OCI-LY7 (cell line): ENCODE measurements at regions not wholly inside any gene's neighbourhood (a gene's known extent, or its start where the extent isn't known, plus 50 kb on each side); places are given as distances from the start of the nearest gene placed in this dataset.

Source experiments
- BruUV-seq: library from RNA; stranded (reverse); fragments of 400-500 nt; replicated peaks from 2 replicates; lab custom pipeline; 2021; lab: Mats Ljungman, UMichigan
- CTCF ChIA-PET: fragments of 300-600 bp; sonication (Branson Sonifier 250); formaldehyde crosslinking; loops from one replicate; lab custom pipeline; 2022; ENCODE audit warnings: antibody characterized with exemption; ENCODE audit not compliant: unreplicated experiment; lab: Charles Lee
- POLR2A ChIA-PET: fragments of 300-600 bp; sonication (Branson Sonifier 250); formaldehyde crosslinking; loops from one replicate; lab custom pipeline; 2022; ENCODE audit warnings: antibody characterized with exemption; lab: Charles Lee
- DNase-seq: peaks from one replicate; pipeline ENCODE4 v3.0.0-alpha.2; 2015; ENCODE audit warnings: low spot score
- H2AFZ ChIP-seq: fragments of 200-600 bp; sonication (generic), shearing (Covaris generic); 2 replicates; pipeline ENCODE4 v1.6.1; 2014; ENCODE audit warnings: mild to moderate bottlenecking, antibody characterized with exemption, low read length, moderate library complexity
- H3K27ac ChIP-seq: fragments of 200-600 bp; sonication (generic); 2 replicates; pipeline ENCODE4 v1.5.1; 2014; ENCODE audit warnings: mixed run types, low read depth, mild to moderate bottlenecking, moderate library complexity, low read length, inconsistent platforms; ENCODE audit not compliant: poor library complexity, severe bottlenecking
- H3K36me3 ChIP-seq: fragments of 200-600 bp; sonication (generic); 2 replicates; pipeline ENCODE4 v1.6.1; 2014; ENCODE audit warnings: mild to moderate bottlenecking, antibody characterized with exemption, low read length, moderate library complexity, mixed read lengths; ENCODE audit not compliant: insufficient read depth
- H3K4me1 ChIP-seq: fragments of 200-600 bp; sonication (generic); 2 replicates; pipeline ENCODE4 v1.5.1; 2014; ENCODE audit warnings: mild to moderate bottlenecking, low read length; ENCODE audit not compliant: insufficient read depth, poor library complexity, severe bottlenecking
- H3K4me2 ChIP-seq: fragments of 200-600 bp; sonication (generic); 2 replicates; pipeline ENCODE4 v1.6.1; 2014; ENCODE audit warnings: mild to moderate bottlenecking, low read length
- H3K4me3 ChIP-seq: fragments of 200-600 bp; sonication (generic); 2 replicates; pipeline ENCODE4 v1.5.1; 2014; ENCODE audit warnings: mild to moderate bottlenecking, low read depth, low read length; ENCODE audit not compliant: poor library complexity, severe bottlenecking
- H3K79me2 ChIP-seq: fragments of 200-600 bp; sonication (generic); 2 replicates; pipeline ENCODE4 v1.6.1; 2016; ENCODE audit warnings: low read depth, mild to moderate bottlenecking, low read length, moderate library complexity, mixed read lengths; ENCODE audit not compliant: insufficient read depth
- H3K9me2 ChIP-seq: fragments of 200-600 bp; sonication (generic); 2 replicates; pipeline ENCODE4 v1.6.1; 2016; ENCODE audit warnings: mild to moderate bottlenecking, low read length, mixed read lengths; ENCODE audit not compliant: insufficient read depth
- H3K9me3 ChIP-seq: fragments of 200-600 bp; sonication (generic); 2 replicates; pipeline ENCODE4 v1.6.1; 2014; ENCODE audit warnings: mild to moderate bottlenecking, mixed run types, low read length, mixed read lengths
- H4K20me1 ChIP-seq: fragments of 200-600 bp; sonication (generic); 2 replicates; pipeline ENCODE4 v1.6.1; 2014; ENCODE audit warnings: mild to moderate bottlenecking, antibody characterized with exemption, low read length, moderate library complexity, mixed read lengths; ENCODE audit not compliant: insufficient read depth
- CTCF ChIP-seq: fragments of 200-600 bp; sonication (generic); conservative IDR thresholded peaks from 2 replicates; pipeline ENCODE4 v1.5.1; 2014; ENCODE audit warnings: mild to moderate bottlenecking, antibody characterized with exemption, low read length, moderate library complexity, mixed read lengths
- EZH2phosphoT487 ChIP-seq: fragments of 200-600 bp; sonication (generic); IDR thresholded peaks from 2 replicates; pipeline ENCODE4 v1.6.1; 2018; ENCODE audit warnings: low read depth, borderline replicate concordance, mild to moderate bottlenecking, mixed run types, antibody characterized with exemption, low read length, moderate library complexity, mixed read lengths
- intact Hi-C: fragments of 100-400 bp; cut with micrococcal nuclease; formaldehyde crosslinking; loops from one replicate; pipeline ENCODE4 v1.10.0; 2022; ENCODE audit not compliant: unreplicated experiment

- no peak for DNase-seq
- Histone ChIP-seq H3K27ac (no peak overlapping the region), H4K20me1 (no peaks in the 10 kb centered on the region), H2AFZ (no peak overlapping the region), H3K4me2 (no peak overlapping the region), H3K4me1 (no peaks in the 10 kb centered on the region), H3K79me2 (no peaks in the 10 kb centered on the region), H3K9me2 (no peaks in the 10 kb centered on the region), H3K4me3 (no peak overlapping the region), H3K36me3 (no peaks in the 10 kb centered on the region), H3K9me3 (no peaks in the 10 kb centered on the region)
- TF ChIP-seq EZH2phosphoT487, result no peak
- no peak for TF ChIP-seq CTCF
- POLR2A ChIA-PET, result no interaction called here
- CTCF ChIA-PET, result no interaction called here
- intact Hi-C loops, result no loop called here
- no TSS peak for BruUV-seq
Measured at GRCh38 chrX:39020051-39020669, 218.9 kb downstream of the MID1IP1 start.

GRCh38 chrX:39022106-39022505 is 220.8 kb downstream of the MID1IP1 start:
- H3K27ac ChIP-seq, result no peak overlapping the region
- TF ChIP-seq EZH2phosphoT487 (no peak), CTCF (no peak)
- no peak overlapping the region for H2AFZ ChIP-seq
- H3K79me2 ChIP-seq, result no peaks in the 10 kb centered on the region
- H3K9me3 ChIP-seq, result no peaks in the 10 kb centered on the region
- no peak for DNase-seq
- H4K20me1 ChIP-seq, result no peaks in the 10 kb centered on the region
- CTCF ChIA-PET, result no interaction called here
- intact Hi-C loops, result no loop called here
- no peaks in the 10 kb centered on the region for H3K36me3 ChIP-seq
- POLR2A ChIA-PET, result no interaction called here
- H3K4me1 ChIP-seq, result no peaks in the 10 kb centered on the region
- H3K9me2 ChIP-seq, result no peaks in the 10 kb centered on the region
- no TSS peak for BruUV-seq
- H3K4me2 ChIP-seq, result no peak overlapping the region
- no peak overlapping the region for H3K4me3 ChIP-seq

- no peaks in the 10 kb centered on the region for H3K79me2 ChIP-seq
- no peaks in the 10 kb centered on the region for H3K9me3 ChIP-seq
- no peaks in the 10 kb centered on the region for H4K20me1 ChIP-seq
- no peaks in the 10 kb centered on the region for H3K4me1 ChIP-seq
- ChIA-PET POLR2A (no interaction called here), CTCF (no interaction called here)
- no peaks in the 10 kb centered on the region for H3K9me2 ChIP-seq
- H3K4me3 ChIP-seq, result no peak overlapping the region
- BruUV-seq, result no TSS peak
- intact Hi-C loops, result no loop called here
- TF ChIP-seq CTCF (no peak), EZH2phosphoT487 (no peak)
- H3K36me3 ChIP-seq, result no peaks in the 10 kb centered on the region
- DNase-seq, result no peak
- no peak overlapping the region for H2AFZ ChIP-seq
- no peak overlapping the region for H3K4me2 ChIP-seq
- no peak overlapping the region for H3K27ac ChIP-seq
Measured at GRCh38 chrX:39029221-39029620, 228.0 kb downstream of the MID1IP1 start.
